Fibroblast of lung (primary cell): ENCODE measurements at regions not wholly inside any gene's neighbourhood (a gene's known extent, or its start where the extent isn't known, plus 50 kb on each side); places are given as distances from the start of the nearest gene placed in this dataset.

Experiments used
- DNase-seq, 2 donors: peaks; one replicate each; pipeline versions ENCODE4 v3.0.0 to v3.0.0-alpha.2; 2010; ENCODE audit warnings: low read depth in 2 of 2
- H2AFZ ChIP-seq: 2 replicates; pipeline ENCODE4 v1.5.1; 2012; ENCODE audit warnings: low read length, control low read depth, inconsistent platforms
- H3K27ac ChIP-seq: 2 replicates; pipeline ENCODE4 v1.5.1; 2011; ENCODE audit warnings: low read length, control low read depth; ENCODE audit not compliant: insufficient read depth
- H3K27me3 ChIP-seq: 2 replicates; pipeline ENCODE4 v1.5.1; 2011; ENCODE audit warnings: mild to moderate bottlenecking, low read length; ENCODE audit not compliant: control insufficient read depth, insufficient read depth
- H3K36me3 ChIP-seq: 2 replicates; pipeline ENCODE4 v1.5.1; 2011; ENCODE audit warnings: low read length; ENCODE audit not compliant: control insufficient read depth, insufficient read depth
- H3K4me1 ChIP-seq: 2 replicates; pipeline ENCODE4 v1.5.1; 2011; ENCODE audit warnings: low read length; ENCODE audit not compliant: control insufficient read depth, insufficient read depth; ENCODE audit errors: extremely low read depth
- H3K4me2 ChIP-seq: 2 replicates; pipeline ENCODE4 v1.5.1; 2011; ENCODE audit warnings: low read length, control low read depth; ENCODE audit not compliant: insufficient read depth; ENCODE audit errors: extremely low read depth
- H3K4me3 ChIP-seq, 4 experiments: fragments of 200-600 bp in 1 of 4; sonication (generic) in 1 of 4; replicated peaks in 1 of 4; 2 replicates each; pipeline ENCODE4 v1.5.1; 2011 to 2016; ENCODE audit warnings: low read length in 4 of 4, low read depth in 3 of 4, mild to moderate bottlenecking in 3 of 4, control low read depth in 2 of 4, inconsistent platforms in 1 of 4, mixed read lengths in 1 of 4; ENCODE audit not compliant: insufficient read depth in 1 of 4; ENCODE audit errors: control extremely low read depth in 1 of 4
- H3K79me2 ChIP-seq: 2 replicates; pipeline ENCODE4 v1.5.1; 2012; ENCODE audit warnings: mild to moderate bottlenecking, low read length, inconsistent platforms; ENCODE audit not compliant: control insufficient read depth, insufficient read depth
- H3K9ac ChIP-seq: 2 replicates; pipeline ENCODE4 v1.5.1; 2011; ENCODE audit warnings: mild to moderate bottlenecking, low read length, control low read depth; ENCODE audit not compliant: insufficient read depth
- H3K9me3 ChIP-seq: 2 replicates; pipeline ENCODE4 v1.5.1; 2012; ENCODE audit warnings: low read depth, low read length; ENCODE audit not compliant: control insufficient read depth, insufficient read depth
- H4K20me1 ChIP-seq: 2 replicates; pipeline ENCODE4 v1.5.1; 2011; ENCODE audit warnings: low read length; ENCODE audit not compliant: control insufficient read depth, insufficient read depth; ENCODE audit errors: extremely low read depth
- CTCF ChIP-seq, 2 donors: IDR thresholded peaks in 1 of 2; conservative IDR thresholded peaks in 1 of 2; 1 replicate in 1 of 2; 2 replicates in 1 of 2; pipeline ENCODE4 v1.5.1; 2011 to 2012; ENCODE audit warnings: low read length in 2 of 2, control low read depth in 1 of 2, inconsistent platforms in 1 of 2, low read depth in 1 of 2, mild to moderate bottlenecking in 1 of 2
- EZH2 ChIP-seq: IDR thresholded peaks from 2 replicates; pipeline ENCODE4 v1.5.1; 2012; ENCODE audit warnings: low read length, control low read depth, mild to moderate bottlenecking; ENCODE audit errors: missing control alignments

DNA sequence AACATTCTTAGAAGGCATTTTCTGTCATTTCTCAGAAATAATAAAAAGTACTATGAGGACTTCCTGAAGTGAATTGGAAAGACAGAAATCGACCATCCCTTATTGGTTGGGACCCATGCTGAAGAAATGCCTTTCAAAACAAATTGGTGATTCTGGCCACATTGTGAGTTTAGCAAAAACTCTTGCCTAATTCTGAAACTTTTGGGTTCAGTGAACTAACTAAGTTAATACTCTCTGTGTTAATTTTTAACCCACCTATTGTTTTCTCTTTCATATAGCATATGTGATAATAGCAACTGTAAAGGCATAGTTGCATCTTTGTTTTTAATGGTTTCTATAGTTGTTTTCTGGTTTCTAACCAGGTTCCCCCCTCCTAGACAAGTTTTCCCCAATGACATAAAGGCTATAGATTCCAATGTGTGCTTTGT lies 129.3 kb upstream of the FAT1 start:
- H3K4me1 ChIP-seq, result no peaks in the 10 kb centered on the region
- H3K9me3 ChIP-seq, result no peaks in the 10 kb centered on the region
- DNase-seq, result no peak
- H3K27me3 ChIP-seq, result no peaks in the 10 kb centered on the region
- TF ChIP-seq EZH2, result no peak
- TF ChIP-seq CTCF (conservative IDR thresholded peaks at IDR 0.05 in 1 of 2, IDR thresholded peaks at IDR 0.05 in 1 of 2; ENCODE audit: low read depth in 1 of 2, low read length in 2 of 2), result no peak
- H3K36me3 ChIP-seq, result no peaks in the 10 kb centered on the region
- no peak overlapping the region for H3K9ac ChIP-seq
- no peak overlapping the region for H3K4me2 ChIP-seq
- H4K20me1 ChIP-seq, result no peaks in the 10 kb centered on the region
- H3K79me2 ChIP-seq, result no peaks in the 10 kb centered on the region
- no peak overlapping the region for H3K27ac ChIP-seq
- no peak overlapping the region for H2AFZ ChIP-seq
- H3K4me3 ChIP-seq, result no peak overlapping the region

GRCh38 chr4:186854256-186854655 lies 130.6 kb upstream of the FAT1 start:
- no peak for TF ChIP-seq CTCF (conservative IDR thresholded peaks at IDR 0.05 in 1 of 2, IDR thresholded peaks at IDR 0.05 in 1 of 2; ENCODE audit: low read depth in 1 of 2, low read length in 2 of 2)
- no peak for TF ChIP-seq EZH2
- Histone ChIP-seq H3K9me3 (no peaks in the 10 kb centered on the region), H3K27me3 (no peaks in the 10 kb centered on the region), H3K4me2 (no peak overlapping the region), H4K20me1 (no peaks in the 10 kb centered on the region), H3K9ac (no peak overlapping the region), H3K79me2 (no peaks in the 10 kb centered on the region), H3K36me3 (no peaks in the 10 kb centered on the region), H3K27ac (no peak overlapping the region), H3K4me1 (no peaks in the 10 kb centered on the region), H3K4me3 (no peak overlapping the region), H2AFZ (no peak overlapping the region)
- DNase-seq, result peak in 1 of 2 donors; percentile 58

- Histone ChIP-seq H3K4me2 (no peak overlapping the region), H3K9me3 (no peaks in the 10 kb centered on the region), H4K20me1 (no peaks in the 10 kb centered on the region), H3K4me3 (no peak overlapping the region), H3K27me3 (no peaks in the 10 kb centered on the region), H3K79me2 (no peaks in the 10 kb centered on the region), H2AFZ (no peak overlapping the region), H3K27ac (no peak overlapping the region), H3K36me3 (no peaks in the 10 kb centered on the region), H3K9ac (no peak overlapping the region), H3K4me1 (no peaks in the 10 kb centered on the region)
- no peak for DNase-seq
- no peak for TF ChIP-seq CTCF (conservative IDR thresholded peaks at IDR 0.05 in 1 of 2, IDR thresholded peaks at IDR 0.05 in 1 of 2; ENCODE audit: low read depth in 1 of 2, low read length in 2 of 2)
- no peak for TF ChIP-seq EZH2
These were observed 131.5 kb upstream of the FAT1 start for GRCh38 chr4:186855111-186855510.
